Left renal cortex interstitium (tissue), 4 donors: ENCODE measurements at regions not wholly inside any gene's neighbourhood (a gene's known extent, or its start where the extent isn't known, plus 50 kb on each side); places are given as distances from the start of the nearest gene placed in this dataset.

Experiments used
- DNase-seq, 4 donors: peaks; one replicate each; pipeline ENCODE4 v3.0.0-alpha.2; 2013; ENCODE audit warnings: low read depth in 4 of 4, low spot score in 2 of 4, missing footprints in 1 of 4

GRCh38 chr13:100817928-100818327 is 143.3 kb upstream of the TMTC4 start:
- DNase-seq, result no peak

GRCh38 chr13:100815476-100816046 is 141.0 kb upstream of the TMTC4 start:
- no peak for DNase-seq

- DNase-seq, result no peak
Observed at GRCh38 chr13:100812982-100813584, 138.5 kb upstream of the TMTC4 start.

GRCh38 chr13:100811928-100812327 is 137.3 kb upstream of the TMTC4 start:
- DNase-seq, result no peak

GRCh38 chr13:100811024-100811865 is 136.7 kb upstream of the TMTC4 start:
- no peak for DNase-seq

- DNase-seq, result no peak
Observed at GRCh38 chr13:100810481-100810880, 135.9 kb upstream of the TMTC4 start.

GRCh38 chr13:100809856-100810255 is 135.3 kb upstream of the TMTC4 start:
- no peak for DNase-seq

- no peak for DNase-seq
Observed at GRCh38 chr13:100809129-100809390, 134.5 kb upstream of the TMTC4 start.

- DNase-seq, result no peak
Observed at GRCh38 chr13:100808330-100809128, 133.9 kb upstream of the TMTC4 start.

- no peak for DNase-seq
Observed at GRCh38 chr13:100803091-100803490, 128.5 kb upstream of the TMTC4 start.

GRCh38 chr13:100800283-100800875 is 125.8 kb upstream of the TMTC4 start:
- DNase-seq, result no peak

- no peak for DNase-seq
Observed at GRCh38 chr13:100798739-100799361, 124.3 kb upstream of the TMTC4 start.

- no peak for DNase-seq
Observed at GRCh38 chr13:100797921-100798320, 123.3 kb upstream of the TMTC4 start.

GRCh38 chr13:100796463-100796862 is 121.9 kb upstream of the TMTC4 start:
- DNase-seq, result no peak

GRCh38 chr13:100794575-100794974 is 120.0 kb upstream of the TMTC4 start:
- no peak for DNase-seq

- no peak for DNase-seq
Observed at GRCh38 chr13:100790405-100790804, 115.8 kb upstream of the TMTC4 start.

GRCh38 chr13:100789968-100790367 is 115.4 kb upstream of the TMTC4 start:
- no peak for DNase-seq

GRCh38 chr13:100789481-100789880 is 114.9 kb upstream of the TMTC4 start:
- no peak for DNase-seq

- DNase-seq, result no peak
Observed at GRCh38 chr13:100789025-100789424, 114.4 kb upstream of the TMTC4 start.

GRCh38 chr13:100788540-100788939 is 113.9 kb upstream of the TMTC4 start:
- DNase-seq, result no peak

GRCh38 chr13:100787899-100788298 is 113.3 kb upstream of the TMTC4 start:
- DNase-seq, result no peak
